ENCODE measurements at regions not wholly inside any gene's neighbourhood (a gene's known extent, or its start where the extent isn't known, plus 50 kb on each side); places are given as distances from the start of the nearest gene placed in this dataset.

DNA sequence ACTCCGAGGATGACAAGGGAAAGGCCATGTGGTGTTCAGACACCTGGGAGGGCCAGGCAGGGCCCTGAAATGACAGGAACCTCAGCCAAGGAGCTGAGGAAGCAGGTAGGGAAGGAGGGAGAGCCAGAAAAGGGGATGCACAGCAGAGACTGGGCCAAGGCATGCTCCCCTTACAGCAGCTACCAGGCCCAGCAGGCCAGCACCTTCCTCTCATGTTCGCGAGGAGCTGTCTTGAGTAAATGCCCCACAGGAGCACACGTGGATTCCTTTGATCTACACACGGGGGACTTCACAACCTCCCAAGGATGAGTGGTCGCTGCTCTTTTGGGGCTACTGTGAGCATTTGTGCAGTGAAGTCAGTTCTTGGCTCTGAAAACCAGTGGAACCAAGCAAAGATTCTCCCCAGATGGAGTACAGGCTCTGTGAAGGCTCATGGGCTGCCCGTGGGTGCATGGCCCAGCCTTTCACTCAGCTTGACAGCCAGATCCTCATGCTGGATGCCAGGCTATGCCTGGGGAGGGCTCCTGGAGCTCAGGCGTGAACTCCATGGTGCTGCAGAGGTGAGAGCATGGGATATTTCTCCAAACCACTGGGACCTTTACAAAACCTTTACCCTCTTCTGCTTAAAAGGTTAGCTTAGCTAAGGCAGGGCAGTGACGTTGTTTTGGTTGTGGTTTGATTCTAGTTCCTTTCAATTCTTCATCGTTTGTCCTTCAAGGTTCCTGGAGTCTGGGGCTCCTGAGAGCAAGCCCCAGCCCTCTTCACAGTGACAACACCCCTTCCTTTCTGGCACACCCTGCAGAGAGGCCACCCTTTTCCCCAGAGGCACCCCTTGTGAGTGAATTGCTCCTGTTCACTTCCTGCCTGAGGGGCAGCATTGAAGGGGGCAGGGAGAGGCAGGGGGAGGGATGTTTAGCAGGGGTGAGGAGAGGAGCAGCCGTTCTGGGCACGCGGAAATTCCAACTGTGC lies 74.2 kb upstream of the ZPBP start:
- DNase-seq (ENCODE audit: low spot score): no peak

DNA sequence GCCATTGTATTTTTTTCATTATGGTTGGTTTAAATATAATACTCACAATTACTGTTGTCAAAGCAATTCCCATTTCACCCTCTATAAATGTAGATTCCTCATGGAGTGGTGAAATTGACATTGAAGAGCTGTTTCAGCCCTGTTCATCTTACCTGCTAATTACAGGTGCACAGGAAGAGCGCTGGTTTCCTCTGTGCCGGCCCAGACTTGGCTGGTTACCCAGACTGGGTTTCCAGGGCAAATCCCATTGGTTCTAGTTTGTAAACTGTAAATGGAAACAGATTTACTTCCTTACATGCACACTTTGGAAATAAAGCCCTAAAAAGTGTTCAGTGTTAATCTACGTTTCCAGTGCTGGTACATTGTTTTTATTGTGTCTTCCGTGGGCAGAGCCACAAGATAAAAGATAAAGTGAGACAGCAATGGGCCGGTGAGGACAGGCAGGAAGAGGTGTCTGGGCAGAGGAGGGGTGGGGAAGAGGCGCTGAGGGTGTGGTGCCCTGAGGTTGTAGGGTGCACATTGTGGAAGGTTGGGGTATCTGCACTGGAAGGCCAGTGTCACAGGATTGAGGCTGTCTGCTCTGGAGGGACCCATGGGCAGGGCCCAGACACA lies 71.6 kb upstream of the ZPBP start:
- DNase-seq (ENCODE audit: low spot score): no peak

DNA sequence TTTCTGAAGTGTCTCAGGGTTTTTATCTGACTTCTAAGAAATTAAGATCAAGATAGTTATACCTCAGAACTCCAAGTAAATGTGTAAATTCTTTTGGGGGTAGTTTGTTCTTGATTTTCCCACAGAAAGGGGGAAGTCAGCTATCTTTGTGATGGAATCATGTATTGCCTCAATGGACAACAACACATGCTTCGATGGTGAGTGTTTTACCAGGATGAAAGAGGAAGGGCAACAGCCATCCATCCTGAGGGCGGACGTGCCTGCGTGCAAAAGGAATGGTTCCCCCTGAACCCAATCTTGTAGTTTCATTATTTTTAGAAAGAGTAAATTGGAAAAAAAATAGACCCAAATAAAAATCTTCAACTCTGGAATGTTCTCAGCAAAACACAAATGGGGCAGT lies 67.2 kb upstream of the ZPBP start:
- DNase-seq (ENCODE audit: low spot score): no peak

DNA sequence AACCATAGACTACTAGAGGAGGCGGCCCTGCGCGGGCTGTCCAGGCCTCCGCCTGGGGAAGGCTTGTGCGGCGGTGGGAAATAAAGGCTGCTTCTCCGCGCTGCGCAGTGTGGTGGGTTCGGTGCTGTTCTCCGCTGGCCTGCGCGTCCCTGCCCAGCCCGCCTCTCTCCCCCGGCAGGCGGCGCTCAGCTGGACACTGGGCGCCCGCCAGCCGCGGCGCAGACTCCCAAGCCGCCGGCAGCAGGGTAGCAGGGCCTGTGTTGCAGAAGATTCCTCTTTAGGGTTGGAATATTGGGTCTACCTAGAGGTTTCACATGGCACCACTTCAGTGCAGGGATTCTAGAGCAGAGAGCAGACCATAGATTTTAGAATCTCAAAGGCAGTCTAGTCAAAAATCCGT lies 66.1 kb upstream of the ZPBP start:
- DNase-seq (ENCODE audit: low spot score): no peak

DNA sequence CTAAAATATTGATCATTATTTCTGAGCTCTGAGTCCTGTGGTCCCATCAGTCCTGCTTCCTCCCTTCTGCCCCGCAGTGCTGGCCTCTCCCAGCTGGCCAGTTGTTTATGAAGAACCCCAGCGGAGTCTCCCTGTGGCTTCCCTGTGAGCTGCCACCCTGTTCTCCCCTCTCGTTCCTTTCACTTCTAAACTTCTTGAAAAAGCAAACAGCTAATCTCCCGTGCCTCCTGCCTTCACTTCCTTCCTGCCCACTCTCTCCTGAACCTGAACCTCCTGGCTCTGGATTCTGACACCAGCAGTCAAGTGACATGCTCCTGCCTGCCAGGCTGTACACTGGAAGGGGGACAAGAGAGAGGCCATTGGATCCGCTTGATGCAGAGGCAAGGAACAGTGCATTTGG lies 63.7 kb upstream of the ZPBP start:
- no peak for DNase-seq (ENCODE audit: low spot score)

DNA sequence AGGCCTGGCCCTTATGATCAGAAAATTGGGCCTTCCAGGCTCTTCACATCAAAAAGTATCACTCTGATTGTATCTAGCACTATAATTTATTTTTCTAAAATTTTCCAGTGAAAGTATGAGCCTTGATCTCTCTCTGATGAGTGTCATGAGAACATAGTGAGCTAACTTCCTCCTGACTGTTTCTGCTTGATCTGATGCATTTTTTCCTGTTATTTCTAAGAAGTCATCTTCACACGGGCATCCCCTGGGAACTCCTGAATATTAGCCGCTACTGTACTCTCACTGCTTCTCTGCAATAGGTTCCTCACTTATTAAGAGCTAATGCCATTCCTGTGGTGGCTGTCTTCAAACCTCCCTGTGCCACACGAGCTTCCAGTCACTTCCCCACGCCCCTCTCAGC lies 63.1 kb upstream of the ZPBP start:
- DNase-seq (ENCODE audit: low spot score): no peak

DNA sequence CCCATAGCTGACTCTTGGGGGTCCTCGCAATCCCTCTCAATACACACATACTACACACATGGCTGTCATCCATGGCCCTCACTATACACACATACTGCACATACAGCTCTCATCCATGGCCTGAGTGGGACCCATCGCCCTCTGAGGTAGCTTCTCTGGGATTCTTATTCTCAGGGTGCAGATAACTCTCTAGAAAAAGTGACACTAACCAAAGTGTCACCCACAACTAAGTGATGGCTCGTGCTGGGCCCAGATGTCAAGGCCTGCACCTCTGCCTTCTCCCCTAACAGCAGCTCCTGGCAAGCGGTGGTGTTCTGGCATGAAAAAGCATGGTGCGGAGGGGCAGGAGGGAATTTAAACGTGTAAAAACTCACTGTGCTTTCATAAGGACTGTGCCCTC lies 62.7 kb upstream of the ZPBP start:
- no peak for DNase-seq (ENCODE audit: low spot score)

DNA sequence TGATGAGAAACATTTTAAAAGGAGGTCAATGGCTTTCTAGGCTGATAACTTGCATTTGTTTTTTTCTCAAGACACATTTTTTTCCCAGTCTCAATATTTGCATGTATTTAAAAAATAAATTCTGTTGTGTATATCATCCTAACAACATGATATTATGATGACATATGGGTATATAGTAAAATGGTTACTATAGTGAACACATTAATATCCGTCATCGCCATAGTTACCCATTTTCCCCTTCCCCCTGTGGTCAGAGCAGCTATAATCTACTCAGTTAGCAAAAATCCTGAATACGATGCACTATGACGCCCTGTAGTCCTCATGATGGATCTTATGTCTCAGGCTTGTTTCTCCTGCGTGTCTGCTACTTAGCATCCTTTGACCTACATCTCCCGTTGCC lies 60.9 kb upstream of the ZPBP start:
- no peak for DNase-seq (ENCODE audit: low spot score)

DNA sequence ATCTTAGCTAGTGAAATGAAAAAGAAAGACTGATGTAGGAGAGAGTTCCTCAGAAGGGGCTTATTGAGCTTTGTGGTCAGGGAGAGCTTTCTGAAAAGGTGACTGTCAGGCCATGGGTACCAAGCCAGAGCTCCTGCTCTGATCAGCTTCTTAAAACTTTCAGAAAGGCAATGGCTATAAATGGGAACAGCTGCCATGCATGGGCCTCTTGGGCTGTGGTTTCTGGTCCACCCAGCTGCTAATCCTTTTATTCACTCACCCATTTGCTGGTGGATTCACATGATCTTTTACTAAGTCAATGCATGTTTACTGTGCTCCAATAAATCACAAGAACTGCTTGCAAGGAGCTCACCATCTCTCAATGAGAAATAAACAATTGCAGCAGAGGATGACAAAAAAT lies 60.1 kb upstream of the ZPBP start:
- DNase-seq (ENCODE audit: low spot score): no peak

DNA sequence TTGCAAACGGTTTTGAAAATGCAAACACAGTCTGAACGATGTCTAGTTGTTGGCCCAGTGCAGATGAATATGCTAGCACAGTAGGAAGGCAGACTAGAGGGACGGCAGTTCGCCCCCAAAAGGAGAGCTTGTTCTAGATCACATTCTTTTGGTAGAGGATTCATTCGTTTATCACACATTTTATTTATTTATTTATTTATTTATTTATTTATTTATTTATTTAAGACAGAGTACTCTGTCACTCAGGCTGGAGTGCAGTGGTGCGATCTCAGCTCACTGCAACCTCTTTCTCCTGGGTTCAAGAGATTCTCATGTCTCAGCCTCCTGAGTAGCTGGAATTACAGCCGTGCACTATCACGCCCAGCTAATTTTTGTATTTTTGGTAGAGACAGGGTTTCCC lies 59.4 kb upstream of the ZPBP start:
- DNase-seq (ENCODE audit: low spot score): no peak

DNA sequence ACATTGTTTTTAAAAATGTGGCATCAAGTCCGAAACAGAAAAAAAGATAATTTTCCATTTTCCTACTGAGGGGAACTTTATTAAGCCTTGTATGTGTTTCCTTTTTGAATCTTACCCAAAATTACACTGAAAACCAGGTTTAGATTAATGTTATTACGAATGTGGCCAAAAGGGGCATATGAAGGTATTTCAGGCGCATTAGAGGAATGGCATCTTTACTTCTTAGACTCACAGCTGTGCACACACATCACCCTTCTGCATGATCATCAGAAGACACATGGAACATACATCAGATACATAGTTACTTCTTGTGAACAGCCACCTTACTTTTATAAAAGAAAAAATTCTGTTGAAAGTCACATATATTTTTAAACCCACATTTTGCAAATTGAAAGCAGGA lies 58.6 kb upstream of the ZPBP start:
- DNase-seq (ENCODE audit: low spot score): no peak

DNA sequence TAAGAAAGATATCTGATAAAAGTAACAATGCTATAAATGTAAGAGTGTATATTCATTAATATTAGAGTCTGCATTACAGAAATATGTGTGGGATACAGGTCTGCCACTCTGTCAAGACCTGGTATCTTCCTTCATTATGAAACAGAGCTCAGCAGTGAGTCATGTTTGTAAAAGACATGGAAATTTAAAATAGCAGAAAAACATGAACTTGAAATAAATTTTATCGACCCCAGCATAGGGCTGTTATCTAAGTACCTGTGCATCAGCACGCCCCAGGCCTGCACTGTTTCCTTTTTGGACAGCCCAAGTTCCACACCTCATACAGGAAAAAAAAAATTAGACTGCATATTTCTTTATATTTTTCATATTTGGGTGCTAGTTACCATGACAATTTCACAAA lies 58.0 kb upstream of the ZPBP start:
- DNase-seq (ENCODE audit: low spot score): no peak

DNA sequence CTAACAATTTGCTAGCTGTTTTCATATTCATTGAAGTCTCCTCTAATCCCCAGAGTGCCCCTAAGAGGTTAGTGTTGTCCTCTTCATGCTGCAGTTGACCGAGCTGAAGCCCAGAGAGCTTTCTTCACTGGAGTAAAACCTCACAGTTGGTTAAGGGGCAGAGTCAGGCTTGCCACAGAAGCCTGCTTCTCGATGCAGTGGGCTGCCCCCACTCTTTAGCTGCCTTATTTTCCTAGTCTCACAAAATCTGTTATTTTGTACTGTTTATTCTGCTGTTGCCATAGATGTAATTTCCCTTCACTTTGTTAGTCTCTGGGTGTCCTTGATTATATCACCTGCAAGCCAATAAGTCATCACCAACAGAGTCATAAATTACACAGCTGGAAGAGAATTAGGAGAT lies 56.3 kb upstream of the ZPBP start:
- DNase-seq (ENCODE audit: low spot score): no peak

DNA sequence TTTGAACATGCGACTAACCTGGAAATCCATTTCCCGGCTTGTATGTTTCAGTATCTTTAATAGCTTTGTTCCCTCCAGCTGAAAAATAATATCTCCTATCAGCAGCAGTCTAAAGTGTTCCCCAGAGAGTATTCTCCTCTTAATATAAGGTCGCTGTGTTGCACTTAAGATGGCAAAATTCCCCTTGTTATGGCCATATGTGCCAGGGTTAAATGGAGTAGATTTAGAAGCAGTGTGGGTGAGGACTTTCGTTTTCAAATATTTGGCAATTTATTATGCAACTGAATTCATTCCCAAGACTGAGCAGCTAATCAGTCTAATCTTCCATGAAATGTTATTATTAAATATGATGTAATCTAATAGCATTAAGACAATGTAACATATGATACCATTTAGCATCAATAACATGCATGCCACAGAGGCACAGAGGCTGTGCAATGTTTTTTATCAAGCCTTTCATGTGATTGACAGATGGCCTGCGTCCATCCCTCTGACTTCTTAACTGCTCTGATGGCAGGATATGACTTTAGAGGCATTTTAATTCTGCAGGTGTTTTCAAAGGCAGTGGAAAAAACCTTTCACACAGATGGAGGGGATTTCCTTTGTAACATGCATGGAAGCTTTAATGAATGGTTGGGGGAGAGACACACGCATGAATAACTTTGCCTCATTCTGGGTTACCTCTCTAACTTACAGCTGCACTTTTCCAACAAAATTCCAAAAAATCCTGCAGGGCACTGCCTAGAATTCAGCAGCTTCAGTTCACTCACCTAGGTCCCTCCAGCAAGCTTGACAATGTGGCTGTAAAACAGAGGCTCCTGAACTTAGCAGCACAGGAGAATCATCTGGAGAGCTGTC lies 55.1 kb upstream of the ZPBP start:
- no peak for DNase-seq (ENCODE audit: low spot score)

DNA sequence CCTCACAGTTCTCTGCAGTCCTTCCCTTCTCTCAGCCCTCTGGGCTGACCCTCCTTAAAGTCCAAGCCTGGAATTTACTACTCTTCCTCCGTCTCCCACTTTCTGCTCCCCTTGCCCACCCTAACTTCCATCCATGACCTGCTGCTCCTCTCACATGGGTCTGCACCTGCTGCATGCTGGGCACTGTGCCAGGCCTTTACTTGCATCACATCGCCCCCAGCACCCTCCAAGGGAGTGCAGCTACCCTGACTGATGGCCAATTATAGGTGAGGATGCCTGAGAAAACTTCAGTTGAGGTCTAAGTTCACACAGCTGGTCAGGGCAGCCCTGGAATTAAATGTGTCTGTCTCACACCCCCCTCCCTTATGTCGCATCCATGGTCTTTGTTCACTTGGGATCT lies 53.6 kb upstream of the ZPBP start:
- DNase-seq (ENCODE audit: low spot score): no peak

DNA sequence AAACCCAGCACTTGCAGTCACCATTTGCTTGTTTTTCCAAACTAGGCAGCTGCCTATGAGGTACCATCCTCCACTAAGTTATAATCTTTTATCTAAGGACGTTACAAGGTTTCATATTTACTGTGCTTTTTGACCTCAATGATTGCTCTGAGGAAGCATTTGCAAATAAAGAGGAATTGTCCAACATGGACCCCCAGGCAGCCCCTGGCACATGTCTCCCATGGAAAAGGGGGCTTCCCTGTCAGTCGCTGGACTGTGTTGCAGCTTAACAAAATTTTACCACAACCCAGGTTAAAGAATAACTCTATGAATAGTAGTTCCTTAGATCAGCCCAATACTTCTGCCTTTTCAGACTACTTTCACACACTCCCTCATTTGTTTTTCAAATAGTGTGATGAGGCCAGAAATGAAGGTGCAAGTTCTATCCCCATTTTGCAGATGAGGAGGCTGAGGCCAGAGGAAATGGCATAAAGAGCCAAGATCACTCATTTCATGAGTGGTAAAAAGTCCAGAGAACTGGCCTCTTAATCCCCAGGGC lies 52.8 kb upstream of the ZPBP start:
- DNase-seq (ENCODE audit: low spot score): no peak

DNA sequence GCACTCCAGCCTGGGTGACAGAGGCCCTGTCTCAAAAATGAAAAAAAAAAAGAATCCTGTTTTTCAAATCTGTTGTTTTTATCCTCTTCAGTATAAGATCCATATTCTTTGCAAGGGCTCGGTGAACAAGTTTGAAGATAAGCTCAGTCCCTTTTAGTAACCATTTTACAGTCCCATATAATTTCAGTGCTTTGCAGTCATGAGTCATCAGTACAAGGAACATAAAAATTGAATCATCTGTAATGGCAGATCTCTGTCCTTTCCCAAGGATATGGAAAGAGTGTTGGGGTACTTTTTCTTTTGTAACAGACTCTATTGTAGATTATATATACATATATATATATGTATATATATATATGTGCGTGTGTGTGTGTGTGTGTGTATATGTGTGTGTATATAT lies 52.2 kb upstream of the ZPBP start:
- DNase-seq (ENCODE audit: low spot score): no peak

All from AG20443 (cell line).